AG04450 (cell line): ENCODE measurements at regions not wholly inside any gene's neighbourhood (a gene's known extent, or its start where the extent isn't known, plus 50 kb on each side); places are given as distances from the start of the nearest gene placed in this dataset.

Experiments
- CTCF ChIA-PET: fragments of 300-600, 350-600 bp; formaldehyde crosslinking; extraction: SDS; loops from one replicate; lab custom pipeline; 2022; ENCODE audit warnings: antibody characterized with exemption, inconsistent platforms; lab: Charles Lee
- POLR2A ChIA-PET: fragments of 350-600 bp; formaldehyde crosslinking; extraction: SDS; loops from one replicate; lab custom pipeline; 2021; ENCODE audit warnings: antibody characterized with exemption, inconsistent platforms; lab: Yijun Ruan, JAX
- DNase-seq: peaks from one replicate; pipeline ENCODE4 v3.0.0-alpha.2; 2011; ENCODE audit warnings: low read depth, low spot score
- H3K27ac ChIP-seq: one replicate; pipeline ENCODE4 v1.5.1; 2012; ENCODE audit warnings: low read depth, low read length, control low read depth
- H3K27me3 ChIP-seq: one replicate; pipeline ENCODE4 v1.6.0; 2012; ENCODE audit warnings: low read length; ENCODE audit not compliant: control insufficient read depth, insufficient read depth
- H3K4me3 ChIP-seq: 2 replicates; pipeline ENCODE4 v1.5.1; 2011; ENCODE audit warnings: mild to moderate bottlenecking, low read depth, low read length, control low read depth
- H3K9me3 ChIP-seq: 2 replicates; pipeline ENCODE4 v1.5.1; 2012; ENCODE audit warnings: low read length; ENCODE audit not compliant: control insufficient read depth, insufficient read depth
- CTCF ChIP-seq: IDR thresholded peaks from 2 replicates; pipeline ENCODE4 v1.5.1; 2011; ENCODE audit warnings: low read depth, low read length, control low read depth, inconsistent platforms

- Histone ChIP-seq H3K9me3 (no peaks in the 10 kb centered on the region; the same call in 1 of the 2 replicates), H3K27me3 (no peaks in the 10 kb centered on the region), H3K4me3 (no peak overlapping the region), H3K27ac (no peak overlapping the region)
- TF ChIP-seq CTCF = no peak
- no peak for DNase-seq
- POLR2A ChIA-PET = no interaction called here
- CTCF ChIA-PET = no interaction called here
Observed at GRCh38 chr5:130651440-130651839, 513.6 kb downstream of the HINT1 start.

- DNase-seq = no peak
- ChIA-PET CTCF (no interaction called here), POLR2A (no interaction called here)
- no peak for TF ChIP-seq CTCF
- no peak overlapping the region for H3K4me3 ChIP-seq
- peaks cover 13% of the 10 kb centered on the region for H3K9me3 ChIP-seq
- H3K27ac ChIP-seq = no peak overlapping the region
- H3K27me3 ChIP-seq = no peaks in the 10 kb centered on the region
Observed at GRCh38 chr5:130643321-130643720, 521.7 kb downstream of the HINT1 start.

GRCh38 chr5:130642461-130642860, 522.6 kb downstream of the HINT1 start:
- ChIA-PET CTCF (no interaction called here), POLR2A (no interaction called here)
- H3K27ac ChIP-seq = no peak overlapping the region
- H3K9me3 ChIP-seq = peaks cover 13% of the 10 kb centered on the region
- no peak overlapping the region for H3K4me3 ChIP-seq
- TF ChIP-seq CTCF = no peak
- H3K27me3 ChIP-seq = no peaks in the 10 kb centered on the region
- DNase-seq = no peak

- no peak for TF ChIP-seq CTCF
- Histone ChIP-seq H3K27me3 (no peaks in the 10 kb centered on the region), H3K9me3 (0 out of 2 replicates have a peak, but pooled peaks cover 4% of the 10 kb centered on the region), H3K4me3 (no peak overlapping the region), H3K27ac (no peak overlapping the region)
- no peak for DNase-seq
- CTCF ChIA-PET = no interaction called here
- POLR2A ChIA-PET = no interaction called here
Observed at GRCh38 chr5:130627145-130627544, 537.9 kb downstream of the HINT1 start.

GRCh38 chr5:130624805-130625204, 540.3 kb downstream of the HINT1 start:
- TF ChIP-seq CTCF = no peak
- ChIA-PET CTCF (no interaction called here), POLR2A (no interaction called here)
- Histone ChIP-seq H3K27ac (no peak overlapping the region), H3K9me3 (no peaks in the 10 kb centered on the region), H3K27me3 (no peaks in the 10 kb centered on the region), H3K4me3 (no peak overlapping the region)
- no peak for DNase-seq
